Mesothelial cell of epicardium (in vitro differentiated cells): ENCODE measurements at regions not wholly inside any gene's neighbourhood (a gene's known extent, or its start where the extent isn't known, plus 50 kb on each side); places are given as distances from the start of the nearest gene placed in this dataset.
A peak's percentile ranks its signal among the peaks of the same experiment; 100 is the strongest.

Experiments used
- DNase-seq, 2 experiments: peaks; one replicate each; pipeline ENCODE4 v3.0.0; 2021; ENCODE audit warnings: low spot score in 2 of 2; ENCODE audit not compliant: unreplicated experiment in 2 of 2
- H3K27ac Mint-ChIP-seq: 2 replicates; pipeline ENCODE4 v1.8.0; 2021; ENCODE audit warnings: mixed read lengths
- H3K27me3 Mint-ChIP-seq: 2 replicates; pipeline ENCODE4 v1.8.0; 2021; ENCODE audit warnings: low read depth, mixed read lengths
- H3K36me3 Mint-ChIP-seq: 2 replicates; pipeline ENCODE4 v1.8.0; 2021; ENCODE audit warnings: mixed read lengths
- H3K4me1 Mint-ChIP-seq: 2 replicates; pipeline ENCODE4 v1.8.0; 2021; ENCODE audit warnings: mixed read lengths
- H3K4me3 Mint-ChIP-seq: 2 replicates; pipeline ENCODE4 v1.8.0; 2021; ENCODE audit warnings: mild to moderate bottlenecking, moderate library complexity, mixed read lengths
- H3K9me3 Mint-ChIP-seq: 2 replicates; pipeline ENCODE4 v1.8.0; 2021; ENCODE audit warnings: mixed read lengths
- CTCF ChIP-seq: fragments of 200-600 bp; sonication (generic); IDR thresholded peaks from one replicate; pipeline ENCODE4 v1.5.0; 2021; ENCODE audit warnings: antibody characterized with exemption; ENCODE audit not compliant: unreplicated experiment

- peaks cover 44% of the 10 kb centered on the region for H3K4me1 Mint-ChIP-seq
- H3K36me3 Mint-ChIP-seq = no peaks in the 10 kb centered on the region
- no peaks in the 10 kb centered on the region for H3K9me3 Mint-ChIP-seq
- H3K4me3 Mint-ChIP-seq = no peak overlapping the region
- no peak for TF ChIP-seq CTCF
- DNase-seq = no peak
- H3K27ac Mint-ChIP-seq = peak overlapping the region; percentile 57
- H3K27me3 Mint-ChIP-seq = no peaks in the 10 kb centered on the region
These were observed 179.1 kb upstream of the FAT4 start for GRCh38 chr4:125135652-125136051.

DNA sequence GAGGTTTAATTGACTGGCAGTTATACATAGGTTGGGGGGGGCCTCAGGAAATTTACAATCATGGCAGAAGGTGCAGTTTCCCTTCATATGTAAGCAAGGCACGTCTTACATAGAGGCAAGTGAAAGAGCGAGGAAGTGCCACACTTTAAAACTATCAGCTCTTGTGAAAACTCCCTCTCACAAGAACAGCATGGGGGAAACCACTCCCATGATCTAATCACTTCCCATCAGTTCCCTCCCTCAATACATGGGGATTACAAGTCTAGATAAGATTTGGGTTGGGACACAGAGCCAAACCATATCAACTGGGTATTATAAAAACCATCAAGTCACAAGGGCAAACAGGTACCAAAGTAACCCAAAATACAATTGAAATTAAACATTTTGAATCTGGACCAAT, 182.0 kb upstream of the FAT4 start:
- TF ChIP-seq CTCF = no peak
- DNase-seq = no peak
- Mint-ChIP-seq H3K27me3 (no peaks in the 10 kb centered on the region), H3K4me1 (peaks cover 29% of the 10 kb centered on the region), H3K9me3 (no peaks in the 10 kb centered on the region), H3K36me3 (no peaks in the 10 kb centered on the region), H3K4me3 (no peak overlapping the region), H3K27ac (no peak overlapping the region)

- no peak for DNase-seq
- no peak overlapping the region for H3K4me3 Mint-ChIP-seq
- H3K27me3 Mint-ChIP-seq = no peaks in the 10 kb centered on the region
- TF ChIP-seq CTCF = no peak
- peaks cover 29% of the 10 kb centered on the region for H3K4me1 Mint-ChIP-seq
- H3K9me3 Mint-ChIP-seq = no peaks in the 10 kb centered on the region
- H3K36me3 Mint-ChIP-seq = no peaks in the 10 kb centered on the region
- H3K27ac Mint-ChIP-seq = no peak overlapping the region
These were observed 182.7 kb upstream of the FAT4 start for GRCh38 chr4:125131891-125132680.

DNA sequence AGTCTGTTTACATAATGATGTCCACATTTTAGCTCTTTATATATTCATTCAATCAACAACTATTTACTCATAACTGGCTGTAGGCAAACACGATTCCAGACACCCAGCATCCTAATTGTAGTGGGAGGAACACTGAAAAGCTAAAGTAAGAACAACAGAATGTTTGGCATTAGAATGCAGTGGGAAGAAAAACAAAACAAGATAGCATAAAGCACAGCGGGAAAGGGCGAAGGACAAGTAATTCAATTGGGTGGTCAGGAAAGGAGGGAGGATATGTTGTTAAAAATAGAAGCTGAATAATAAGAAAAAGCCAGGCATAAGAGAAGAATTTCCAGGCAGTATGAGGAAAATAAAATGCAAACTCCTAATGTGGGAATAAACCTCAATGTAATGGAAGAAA, 189.5 kb upstream of the FAT4 start:
- Mint-ChIP-seq H3K27me3 (no peaks in the 10 kb centered on the region), H3K4me1 (peaks cover 16% of the 10 kb centered on the region), H3K4me3 (no peak overlapping the region), H3K27ac (peak overlapping the region; percentile 4), H3K9me3 (peaks cover 4% of the 10 kb centered on the region), H3K36me3 (no peaks in the 10 kb centered on the region)
- no peak for DNase-seq
- TF ChIP-seq CTCF = no peak

DNA sequence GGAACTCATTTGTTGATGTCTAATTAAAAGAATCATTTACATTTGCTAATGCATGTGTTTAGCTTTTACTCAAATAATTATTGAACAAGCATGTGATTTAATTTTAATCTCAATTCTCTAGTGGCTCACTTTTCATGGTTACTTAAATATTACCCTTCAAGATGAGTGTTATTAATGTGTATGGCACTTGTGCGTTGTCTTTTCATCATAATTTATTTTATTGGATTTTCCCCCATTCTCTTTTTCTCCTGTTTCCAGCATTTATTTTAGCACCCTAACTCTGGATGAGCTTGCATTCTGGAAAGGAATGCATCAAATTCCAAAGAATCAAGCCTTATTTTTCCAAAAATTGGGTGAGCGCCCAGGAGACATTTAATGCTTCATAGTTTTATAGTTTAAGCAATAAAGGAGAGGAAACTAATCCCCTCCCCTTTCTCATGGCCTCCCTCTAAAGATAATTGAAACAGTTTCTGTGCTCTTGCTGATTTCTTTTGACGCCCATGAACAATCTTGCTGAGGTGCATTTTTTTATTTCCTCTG, 191.1 kb upstream of the FAT4 start:
- Mint-ChIP-seq H3K4me3 (no peak overlapping the region), H3K27me3 (no peaks in the 10 kb centered on the region), H3K9me3 (peaks cover 4% of the 10 kb centered on the region), H3K36me3 (no peaks in the 10 kb centered on the region), H3K27ac (no peak overlapping the region), H3K4me1 (peaks cover 16% of the 10 kb centered on the region)
- TF ChIP-seq CTCF = no peak
- DNase-seq = no peak
